AML-193 (cell line): ENCODE measurements at regions not wholly inside any gene's neighbourhood (a gene's known extent, or its start where the extent isn't known, plus 50 kb on each side); places are given as distances from the start of the nearest gene placed in this dataset.
A peak's percentile ranks its signal among the peaks of the same experiment; 100 is the strongest.
"Not testable (repeated sequence)": the region's sequence is repeated elsewhere in the genome, so short reads cannot be mapped to it uniquely, and the experiment has no call there.

ENCODE experiments used
- DNase-seq, 2 experiments: peaks; one replicate each; lab custom pipeline; 2025; lab: John Stamatoyannopoulos, UW

- DNase-seq = no peak
Observed at GRCh38 chr15:26125664-26126063, 262.5 kb upstream of the ATP10A start.

GRCh38 chr15:26119322-26119721, 256.2 kb upstream of the ATP10A start:
- DNase-seq = no peak

- DNase-seq = no peak
Observed at GRCh38 chr15:26115229-26115943, 252.3 kb upstream of the ATP10A start.

GRCh38 chr15:26114128-26114527, 251.0 kb upstream of the ATP10A start:
- not testable (repeated sequence) for DNase-seq

GRCh38 chr15:26113296-26113695, 250.2 kb upstream of the ATP10A start:
- no peak for DNase-seq

- no peak for DNase-seq
Observed at GRCh38 chr15:26109203-26109602, 246.1 kb upstream of the ATP10A start.

GRCh38 chr15:26106556-26106955, 243.4 kb upstream of the ATP10A start:
- no peak for DNase-seq

GRCh38 chr15:26103002-26103404, 239.9 kb upstream of the ATP10A start:
- DNase-seq = no peak

GRCh38 chr15:26102365-26102764, 239.2 kb upstream of the ATP10A start:
- DNase-seq = no peak

- no peak for DNase-seq
Observed at GRCh38 chr15:26101443-26101842, 238.3 kb upstream of the ATP10A start.

GRCh38 chr15:26098801-26099200, 235.7 kb upstream of the ATP10A start:
- no peak for DNase-seq

- no peak for DNase-seq
Observed at GRCh38 chr15:26097216-26097615, 234.1 kb upstream of the ATP10A start.

GRCh38 chr15:26096581-26096980, 233.5 kb upstream of the ATP10A start:
- DNase-seq = no peak

- DNase-seq = no peak
Observed at GRCh38 chr15:26095710-26096330, 232.7 kb upstream of the ATP10A start.

GRCh38 chr15:26091184-26091583, 228.1 kb upstream of the ATP10A start:
- DNase-seq = no peak

- no peak for DNase-seq
Observed at GRCh38 chr15:26087881-26088280, 224.8 kb upstream of the ATP10A start.

- DNase-seq = no peak
Observed at GRCh38 chr15:26087395-26087794, 224.3 kb upstream of the ATP10A start.

- no peak for DNase-seq
Observed at GRCh38 chr15:26084771-26085170, 221.6 kb upstream of the ATP10A start.

- DNase-seq = no peak
Observed at GRCh38 chr15:26083896-26084295, 220.8 kb upstream of the ATP10A start.

- no peak for DNase-seq
Observed at GRCh38 chr15:26083457-26083856, 220.3 kb upstream of the ATP10A start.

GRCh38 chr15:26082221-26083109, 219.3 kb upstream of the ATP10A start:
- peak; percentile 76 to 90 for DNase-seq

GRCh38 chr15:26081758-26082220, 218.7 kb upstream of the ATP10A start:
- no peak for DNase-seq

GRCh38 chr15:26075770-26076169, 212.6 kb upstream of the ATP10A start:
- DNase-seq = no peak
